Rectal smooth muscle tissue (tissue), 1 donor: ENCODE measurements at regions not wholly inside any gene's neighbourhood (a gene's known extent, or its start where the extent isn't known, plus 50 kb on each side); places are given as distances from the start of the nearest gene placed in this dataset.

ENCODE experiments used
- H3K27ac ChIP-seq: one replicate; pipeline ENCODE4 v1.7.0; 2013; ENCODE audit warnings: low read depth, low read length, inconsistent platforms
- H3K27me3 ChIP-seq: one replicate; pipeline ENCODE4 v1.7.0; 2013; ENCODE audit warnings: low read length; ENCODE audit not compliant: control insufficient read depth, insufficient read depth
- H3K36me3 ChIP-seq: one replicate; pipeline ENCODE4 v1.7.0; 2013; ENCODE audit warnings: low read length; ENCODE audit not compliant: control insufficient read depth, insufficient read depth
- H3K4me1 ChIP-seq: one replicate; pipeline ENCODE4 v1.7.0; 2013; ENCODE audit warnings: low read length; ENCODE audit not compliant: control insufficient read depth, insufficient read depth
- H3K4me3 ChIP-seq: one replicate; pipeline ENCODE4 v1.7.0; 2013; ENCODE audit warnings: low read length
- H3K9ac ChIP-seq: one replicate; pipeline ENCODE4 v1.7.0; 2013; ENCODE audit warnings: low read length

- no peak overlapping the region for H3K4me3 ChIP-seq
- no peak overlapping the region for H3K9ac ChIP-seq
- H3K36me3 ChIP-seq: no peaks in the 10 kb centered on the region
- H3K27me3 ChIP-seq: no peaks in the 10 kb centered on the region
- H3K4me1 ChIP-seq: no peaks in the 10 kb centered on the region
- H3K27ac ChIP-seq: no peak overlapping the region
Measured at GRCh38 chr12:14314801-14315200, 50.7 kb upstream of the ATF7IP start.

- Histone ChIP-seq H3K27me3 (no peaks in the 10 kb centered on the region), H3K4me1 (no peaks in the 10 kb centered on the region), H3K4me3 (no peak overlapping the region), H3K27ac (no peak overlapping the region), H3K9ac (no peak overlapping the region), H3K36me3 (no peaks in the 10 kb centered on the region)
Measured at GRCh38 chr12:14315501-14315900, 50.0 kb upstream of the ATF7IP start.
